ENCODE measurements at regions not wholly inside any gene's neighbourhood (a gene's known extent, or its start where the extent isn't known, plus 50 kb on each side); places are given as distances from the start of the nearest gene placed in this dataset.

DNA sequence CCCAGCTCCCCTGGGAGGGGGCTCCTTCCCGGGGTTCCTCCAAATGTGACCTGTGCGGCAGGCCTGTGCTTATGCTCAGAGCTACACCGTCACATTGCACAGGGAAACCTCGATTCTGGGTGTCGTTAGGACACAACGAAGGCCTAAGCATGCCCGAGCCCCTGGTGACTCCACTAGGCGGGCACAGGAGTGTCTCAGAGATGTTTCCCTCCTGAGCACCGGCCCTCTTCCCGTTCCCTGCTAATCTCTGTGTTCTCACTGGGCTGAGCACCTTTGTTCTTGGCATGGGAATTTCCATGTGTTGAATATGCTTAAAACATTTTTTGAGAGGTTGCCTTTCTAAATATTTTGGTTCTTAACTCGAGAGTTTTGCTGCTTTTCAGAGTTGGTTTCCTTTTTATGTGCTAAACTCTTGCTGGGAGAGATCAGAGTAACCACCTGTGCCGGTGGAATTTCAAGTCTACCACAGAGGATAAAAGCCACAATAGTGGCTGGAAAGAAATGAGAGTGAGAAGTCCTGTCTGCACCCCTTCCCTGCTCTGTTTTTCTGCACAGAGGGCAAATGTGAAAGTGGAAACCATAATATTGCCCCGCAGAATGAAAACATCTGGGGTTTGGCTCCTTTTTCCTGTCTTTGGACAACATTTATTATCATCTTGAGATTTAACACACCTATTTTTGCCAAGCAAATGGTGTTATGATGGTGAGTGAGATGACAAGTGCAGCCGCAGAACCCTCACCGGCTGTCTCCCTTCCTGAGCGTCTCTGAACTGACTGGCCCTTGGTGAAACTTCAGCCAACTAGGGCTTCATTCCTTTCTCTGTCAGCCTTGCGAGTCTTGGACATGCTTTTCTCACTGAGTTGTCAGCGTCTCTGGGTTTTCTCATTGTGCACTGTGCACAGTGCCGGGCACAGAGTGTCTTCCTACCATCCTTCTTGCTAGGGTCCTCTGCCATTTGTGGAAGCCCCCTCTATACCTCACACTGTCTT lies 154.1 kb downstream of the VAPA start:
- no peak overlapping the region for H3K4me3 ChIP-seq (ENCODE audit: low read depth, low read length)
- TF ChIP-seq, protein P1, sequence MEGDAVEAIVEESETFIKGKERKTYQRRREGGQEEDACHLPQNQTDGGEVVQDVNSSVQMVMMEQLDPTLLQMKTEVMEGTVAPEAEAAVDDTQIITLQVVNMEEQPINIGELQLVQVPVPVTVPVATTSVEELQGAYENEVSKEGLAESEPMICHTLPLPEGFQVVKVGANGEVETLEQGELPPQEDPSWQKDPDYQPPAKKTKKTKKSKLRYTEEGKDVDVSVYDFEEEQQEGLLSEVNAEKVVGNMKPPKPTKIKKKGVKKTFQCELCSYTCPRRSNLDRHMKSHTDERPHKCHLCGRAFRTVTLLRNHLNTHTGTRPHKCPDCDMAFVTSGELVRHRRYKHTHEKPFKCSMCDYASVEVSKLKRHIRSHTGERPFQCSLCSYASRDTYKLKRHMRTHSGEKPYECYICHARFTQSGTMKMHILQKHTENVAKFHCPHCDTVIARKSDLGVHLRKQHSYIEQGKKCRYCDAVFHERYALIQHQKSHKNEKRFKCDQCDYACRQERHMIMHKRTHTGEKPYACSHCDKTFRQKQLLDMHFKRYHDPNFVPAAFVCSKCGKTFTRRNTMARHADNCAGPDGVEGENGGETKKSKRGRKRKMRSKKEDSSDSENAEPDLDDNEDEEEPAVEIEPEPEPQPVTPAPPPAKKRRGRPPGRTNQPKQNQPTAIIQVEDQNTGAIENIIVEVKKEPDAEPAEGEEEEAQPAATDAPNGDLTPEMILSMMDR (IDR thresholded peaks at IDR 0.05; ENCODE audit: insufficient read depth, low read depth, low read length) = no peak
- DNase-seq (ENCODE audit: low read depth) = peak; percentile 58

DNA sequence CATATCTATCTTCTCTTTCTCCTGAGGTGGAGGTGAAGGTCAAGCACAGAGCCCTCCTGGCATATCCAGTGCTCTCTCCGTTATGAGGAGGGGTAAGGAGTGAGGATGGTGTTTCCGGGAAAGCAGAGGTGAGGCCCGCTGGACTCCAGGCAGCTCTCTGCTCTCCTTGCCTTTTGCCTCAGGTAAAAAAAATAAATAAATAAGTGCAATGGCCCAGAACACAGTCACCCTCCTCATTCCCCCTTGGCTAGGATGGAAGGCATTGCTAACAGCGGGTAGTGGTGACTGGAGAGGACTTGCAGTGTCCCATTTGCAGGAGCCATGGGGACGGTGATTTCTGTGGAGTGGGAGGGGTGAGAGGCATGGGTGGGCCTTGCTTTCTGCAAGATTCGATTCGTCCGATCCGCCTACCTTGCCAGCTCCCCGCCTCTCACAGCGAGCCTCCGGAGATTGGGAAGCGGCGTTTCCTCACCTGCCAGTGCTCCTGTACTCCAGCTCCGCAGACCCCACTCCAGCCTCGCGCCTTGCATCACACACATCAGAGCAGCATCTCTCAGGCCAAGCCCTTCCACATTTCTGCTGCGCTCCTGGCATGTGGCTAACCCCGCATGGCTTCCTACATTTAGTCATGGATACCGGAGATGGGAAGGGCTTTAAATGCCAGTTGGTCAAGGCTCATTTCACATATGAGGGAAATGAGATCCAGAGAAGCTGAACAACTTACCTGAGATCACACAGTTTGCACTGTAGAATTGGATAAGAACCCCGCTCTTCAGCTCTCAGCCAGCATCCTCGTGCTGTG lies 155.2 kb downstream of the VAPA start:
- DNase-seq (ENCODE audit: low read depth) = no peak

DNA sequence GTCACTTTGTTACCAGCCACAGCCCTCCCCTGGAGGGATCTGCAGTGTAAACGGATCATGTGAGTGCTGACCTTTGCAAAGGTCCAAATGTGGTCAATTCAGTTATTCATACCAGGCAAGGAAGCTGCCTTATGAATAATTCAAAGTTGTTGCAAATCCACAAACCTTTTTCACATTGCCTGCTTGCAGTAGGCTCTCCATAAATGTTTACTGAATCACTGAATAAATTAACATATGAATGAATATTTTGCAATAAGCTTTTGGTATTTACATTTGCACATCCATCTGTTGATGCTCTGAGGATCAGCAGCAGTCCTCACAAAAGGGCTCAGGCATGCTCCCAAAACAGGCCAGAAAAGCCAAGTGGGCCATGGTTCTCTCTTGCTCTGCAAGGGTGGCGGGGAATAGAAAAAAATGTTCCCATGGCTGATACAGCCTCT lies 156.8 kb downstream of the VAPA start:
- TF ChIP-seq, protein P1 (IDR thresholded peaks at IDR 0.05; ENCODE audit: insufficient read depth, low read depth, low read length) = no peak
- DNase-seq (ENCODE audit: low read depth) = no peak
- H3K4me3 ChIP-seq (ENCODE audit: low read depth, low read length) = no peak overlapping the region

More for the DNA sequence above, 155.2 kb downstream of the VAPA start:
- H3K4me3 ChIP-seq (ENCODE audit: low read depth, low read length) = no peak overlapping the region
- TF ChIP-seq, protein P1 (IDR thresholded peaks at IDR 0.05; ENCODE audit: insufficient read depth, low read depth, low read length) = no peak

DNA sequence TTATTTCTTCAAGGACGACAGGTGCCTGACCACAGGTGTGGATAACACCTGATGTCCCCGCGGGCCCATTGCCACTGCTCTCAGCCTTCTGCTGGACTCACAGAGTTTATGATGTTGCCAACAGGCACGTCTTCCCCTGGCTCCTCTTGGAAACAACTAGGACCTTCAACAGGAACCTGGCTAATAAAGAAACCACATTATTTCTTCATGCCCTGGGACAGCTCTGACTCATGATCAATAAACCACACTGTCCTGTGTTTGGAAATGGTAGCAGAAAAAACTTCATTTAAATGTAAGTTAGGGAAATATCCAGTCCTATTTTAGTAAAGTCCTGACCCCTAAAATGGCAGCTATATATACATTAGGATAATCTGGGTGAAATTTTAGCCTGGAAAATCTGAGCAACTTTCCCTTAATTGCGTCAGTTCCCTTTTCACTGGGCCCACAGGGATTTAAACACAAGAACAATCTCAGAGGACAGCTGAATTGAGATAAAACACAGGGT lies 158.9 kb downstream of the VAPA start:
- peak; percentile 87 for DNase-seq (ENCODE audit: low read depth)
- no peak overlapping the region for H3K4me3 ChIP-seq (ENCODE audit: low read depth, low read length)
- TF ChIP-seq, protein P1 (IDR thresholded peaks at IDR 0.05; ENCODE audit: insufficient read depth, low read depth, low read length) = no peak

DNA sequence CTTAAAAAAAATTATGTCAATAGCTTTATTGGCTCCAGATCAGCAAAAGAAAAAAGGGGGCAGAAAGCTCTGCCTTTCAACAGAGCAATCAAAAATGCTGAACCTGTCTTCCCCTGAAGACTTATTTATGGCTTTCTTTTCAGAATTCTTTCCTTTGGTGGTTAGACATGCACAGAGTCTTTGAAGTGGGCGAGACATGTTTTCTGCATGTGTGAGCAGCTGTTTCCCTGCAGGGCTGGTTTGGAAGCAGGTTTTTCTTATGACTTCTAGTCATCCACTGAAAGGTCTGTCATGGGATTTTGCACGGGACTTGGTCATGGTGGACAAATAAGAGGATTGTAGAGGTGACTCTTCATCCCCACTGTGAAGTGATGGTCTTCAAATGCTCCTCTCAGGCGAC lies 160.3 kb downstream of the VAPA start:
- no peak for DNase-seq (ENCODE audit: low read depth)
- no peak overlapping the region for H3K4me3 ChIP-seq (ENCODE audit: low read depth, low read length)
- TF ChIP-seq, protein P1 (IDR thresholded peaks at IDR 0.05; ENCODE audit: insufficient read depth, low read depth, low read length) = no peak

DNA sequence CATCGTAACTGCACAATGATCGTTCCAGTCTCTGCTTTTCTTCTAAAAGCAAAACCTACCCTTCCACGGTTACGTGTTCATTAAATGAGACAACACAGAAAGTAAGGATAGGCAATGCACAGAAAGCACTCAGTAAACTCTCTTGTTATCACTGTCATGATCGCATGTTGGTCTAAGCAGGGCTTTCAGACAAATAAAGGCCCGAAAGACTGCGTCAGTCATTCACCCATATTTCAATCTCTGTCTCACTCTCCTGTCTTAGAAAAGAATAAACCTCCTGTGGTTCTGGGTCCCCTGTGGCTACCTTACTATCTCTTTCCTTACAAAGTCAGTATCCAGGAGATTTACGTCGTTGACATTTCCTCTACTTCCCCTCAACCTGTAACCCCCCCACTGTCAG lies 160.9 kb downstream of the VAPA start:
- no peak for DNase-seq (ENCODE audit: low read depth)
- TF ChIP-seq, protein P1 (IDR thresholded peaks at IDR 0.05; ENCODE audit: insufficient read depth, low read depth, low read length) = no peak
- H3K4me3 ChIP-seq (ENCODE audit: low read depth, low read length) = no peak overlapping the region
